ENCODE measurements at regions not wholly inside any gene's neighbourhood (a gene's known extent, or its start where the extent isn't known, plus 50 kb on each side); places are given as distances from the start of the nearest gene placed in this dataset.

GRCh38 chr6:104574135-104574750 is 285.5 kb downstream of the HACE1 start:
- TF ChIP-seq CTCF (IDR thresholded peaks at IDR 0.05; ENCODE audit: insufficient read depth, missing control alignments) = no peak
- FAIRE-seq (no peak), DNase-seq (ENCODE audit: insufficient read length, low spot score) (no peak)

GRCh38 chr6:104573350-104573749 is 286.4 kb downstream of the HACE1 start:
- TF ChIP-seq CTCF (IDR thresholded peaks at IDR 0.05; ENCODE audit: insufficient read depth, missing control alignments) = no peak
- FAIRE-seq = no peak
- no peak for DNase-seq (ENCODE audit: insufficient read length, low spot score)

- FAIRE-seq (no peak), DNase-seq (ENCODE audit: insufficient read length, low spot score) (no peak)
- no peak for TF ChIP-seq CTCF (IDR thresholded peaks at IDR 0.05; ENCODE audit: insufficient read depth, missing control alignments)
Measured at GRCh38 chr6:104572901-104573300, 286.8 kb downstream of the HACE1 start.

- no peak for DNase-seq (ENCODE audit: insufficient read length, low spot score)
- TF ChIP-seq CTCF (IDR thresholded peaks at IDR 0.05; ENCODE audit: insufficient read depth, missing control alignments) = no peak
- no peak for FAIRE-seq
Measured at GRCh38 chr6:104566411-104566810, 293.3 kb downstream of the HACE1 start.

- FAIRE-seq (no peak), DNase-seq (ENCODE audit: insufficient read length, low spot score) (no peak)
- TF ChIP-seq CTCF (IDR thresholded peaks at IDR 0.05; ENCODE audit: insufficient read depth, missing control alignments) = no peak
Measured at GRCh38 chr6:104563306-104563705, 296.4 kb downstream of the HACE1 start.

- FAIRE-seq = no peak
- TF ChIP-seq CTCF (IDR thresholded peaks at IDR 0.05; ENCODE audit: insufficient read depth, missing control alignments) = no peak
- no peak for DNase-seq (ENCODE audit: insufficient read length, low spot score)
Measured at GRCh38 chr6:104559435-104560202, 300.1 kb downstream of the HACE1 start.

GRCh38 chr6:104558746-104559145 is 301.0 kb downstream of the HACE1 start:
- FAIRE-seq (no peak), DNase-seq (ENCODE audit: insufficient read length, low spot score) (no peak)
- no peak for TF ChIP-seq CTCF (IDR thresholded peaks at IDR 0.05; ENCODE audit: insufficient read depth, missing control alignments)
